ENCODE measurements at regions not wholly inside any gene's neighbourhood (a gene's known extent, or its start where the extent isn't known, plus 50 kb on each side); places are given as distances from the start of the nearest gene placed in this dataset.

DNA sequence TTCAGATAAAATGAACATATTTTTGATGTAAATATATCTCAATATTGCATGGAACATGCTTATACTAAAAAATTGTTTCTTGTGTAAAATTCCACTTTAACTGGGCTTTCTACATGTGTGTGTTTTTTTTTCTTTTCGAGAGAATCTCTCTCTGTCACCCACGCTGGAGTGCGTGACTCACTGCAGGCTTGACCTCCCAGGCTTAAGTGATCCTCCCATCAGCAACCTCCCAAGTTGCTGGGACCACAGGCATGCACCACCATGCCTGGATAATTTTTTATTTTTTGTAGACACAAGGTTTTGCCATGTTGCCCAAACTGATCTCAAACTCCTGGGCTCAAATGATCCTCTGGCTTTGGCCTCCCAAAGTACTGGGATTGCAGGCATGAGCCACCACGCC, 254.6 kb downstream of the LOXHD1 start:
- no peak for DNase-seq (ENCODE audit: extremely low read depth in 1 of 2, low read depth in 1 of 2)

DNA sequence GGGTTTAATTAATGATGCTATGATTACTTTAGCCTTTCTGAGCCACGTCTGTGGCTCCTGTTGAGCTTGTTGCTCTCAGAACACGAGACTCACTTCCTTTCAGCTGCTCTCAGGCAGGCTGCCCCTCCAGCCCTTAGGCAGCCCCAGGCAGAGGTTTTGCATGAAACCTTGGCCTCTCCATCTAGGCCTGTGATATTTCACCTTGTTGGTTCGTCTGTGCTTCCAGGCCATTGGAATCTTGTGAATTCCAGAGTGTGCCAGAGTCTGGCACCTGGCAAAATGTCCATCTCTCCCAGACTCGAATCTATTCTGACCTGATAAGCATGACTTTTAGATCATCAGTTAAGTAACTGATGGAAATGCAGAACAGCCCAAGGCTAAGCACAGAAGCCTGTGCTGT, 254.1 kb downstream of the LOXHD1 start:
- DNase-seq (ENCODE audit: extremely low read depth in 1 of 2, low read depth in 1 of 2) = no peak

DNA sequence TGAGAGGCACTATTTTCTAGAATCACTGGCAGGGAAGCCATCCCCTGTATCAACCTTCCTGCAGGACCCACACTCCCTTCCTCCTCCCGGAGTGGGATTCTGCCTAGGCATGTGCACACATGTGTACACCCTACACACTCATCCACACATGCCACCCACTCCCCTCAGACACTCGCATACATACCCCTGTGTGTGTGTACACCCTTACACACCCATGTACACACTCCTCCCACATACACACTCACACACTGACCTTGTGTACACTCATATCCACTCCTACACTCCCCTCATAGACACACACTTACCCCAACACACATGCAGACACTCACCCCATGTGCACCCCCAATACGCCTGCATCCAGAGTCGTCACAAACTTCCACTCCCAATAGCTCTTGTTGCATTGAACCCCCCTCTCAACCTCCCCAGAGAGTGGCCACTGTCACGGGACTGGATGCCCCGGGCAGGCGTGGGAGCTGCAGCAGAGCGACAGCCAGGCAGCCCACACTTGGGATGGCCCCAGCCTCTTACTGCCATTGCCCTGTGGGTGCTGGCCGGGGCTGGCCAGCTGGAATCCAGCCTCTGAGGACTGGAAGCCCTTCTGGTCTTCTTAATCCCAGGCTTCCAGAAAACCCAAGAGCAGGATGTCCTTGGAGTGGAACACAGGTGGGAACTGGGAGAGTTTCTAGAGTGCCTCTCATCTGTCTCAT, 251.0 kb downstream of the LOXHD1 start:
- DNase-seq (ENCODE audit: extremely low read depth in 1 of 2, low read depth in 1 of 2) = no peak

DNA sequence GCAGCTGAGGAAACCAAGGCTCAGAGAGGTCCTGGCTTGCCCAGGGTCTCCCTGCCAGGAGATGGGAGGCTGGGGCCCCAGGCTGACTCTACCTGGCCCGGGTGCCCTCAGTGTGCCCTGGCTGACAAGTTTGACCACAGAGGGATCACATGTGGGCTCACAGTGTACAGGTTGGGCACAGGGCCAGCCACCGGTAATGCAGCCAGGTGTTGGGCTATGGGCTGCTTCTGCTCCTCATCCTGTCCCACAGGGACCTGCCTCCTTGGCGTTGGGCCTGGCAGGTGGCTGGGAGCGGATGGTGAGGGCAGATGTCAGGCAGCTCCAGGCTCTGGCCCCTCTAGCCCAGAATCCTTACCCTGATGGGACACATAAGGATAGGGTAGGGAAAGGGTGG, 250.5 kb downstream of the LOXHD1 start:
- no peak for DNase-seq (ENCODE audit: extremely low read depth in 1 of 2, low read depth in 1 of 2)

DNA sequence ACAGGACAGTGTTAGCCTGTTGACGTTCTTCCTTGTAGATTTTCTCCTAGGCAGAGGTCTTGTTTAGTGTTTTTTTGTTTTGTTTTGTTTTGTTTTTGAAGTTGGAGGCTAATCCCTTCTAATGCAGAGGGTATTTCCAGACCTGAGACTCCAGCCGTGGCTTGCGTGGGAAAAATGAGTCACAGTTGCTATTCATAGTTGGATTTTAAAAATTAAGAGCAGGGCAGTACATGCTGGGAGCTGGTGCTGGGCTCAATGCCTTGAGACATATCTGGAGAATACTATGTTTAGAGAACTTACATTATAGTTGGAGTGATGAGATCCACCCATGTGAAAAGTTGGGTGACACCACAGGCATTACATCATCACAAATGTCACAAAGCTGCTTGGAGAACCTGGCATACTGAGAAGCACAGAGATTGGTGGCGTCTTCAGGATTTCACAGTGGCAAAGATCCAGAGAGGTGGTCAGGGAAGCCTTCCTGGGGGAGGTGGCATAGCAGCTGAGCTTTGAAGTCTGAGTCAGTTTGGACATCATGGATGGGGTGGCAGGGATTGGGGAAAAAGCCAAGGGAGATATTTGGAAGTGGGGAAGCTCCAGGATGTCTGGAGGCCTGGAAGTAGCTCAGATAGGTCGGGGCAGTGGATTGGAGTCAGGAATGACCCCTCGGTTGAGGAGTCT, 249.4 kb downstream of the LOXHD1 start:
- DNase-seq (ENCODE audit: extremely low read depth in 1 of 2, low read depth in 1 of 2) = no peak

DNA sequence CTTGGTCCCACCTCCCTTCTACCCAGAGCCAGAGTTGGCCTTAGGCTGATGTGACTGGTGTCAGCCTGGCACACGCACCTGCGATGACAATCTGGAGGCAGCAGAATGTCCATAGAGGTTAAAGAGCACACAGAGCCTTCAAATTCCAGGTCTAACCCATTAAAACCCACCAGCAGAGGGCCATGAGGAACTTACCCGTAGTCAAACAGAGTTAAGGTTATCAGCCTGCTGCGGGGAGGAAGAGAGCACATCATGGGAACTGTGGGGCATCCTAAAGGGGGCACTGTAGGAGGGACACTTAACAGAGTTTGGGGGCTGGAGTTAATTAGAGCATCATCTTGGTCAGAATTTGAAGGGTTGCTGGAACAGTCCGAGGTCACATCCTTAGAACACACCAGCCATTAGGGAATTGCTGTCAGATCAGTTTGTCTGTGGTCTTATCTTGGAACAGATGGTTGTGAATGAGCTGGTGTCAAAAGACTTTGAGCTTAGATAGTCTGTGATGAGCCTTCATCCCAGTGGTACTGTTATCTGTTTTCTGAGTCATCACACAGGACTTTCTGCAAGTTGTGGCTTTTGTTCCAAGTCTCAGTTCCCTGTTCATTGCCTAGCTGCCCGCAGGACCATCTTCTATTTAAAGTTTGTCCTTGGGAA, 248.6 kb downstream of the LOXHD1 start:
- no peak for DNase-seq (ENCODE audit: extremely low read depth in 1 of 2, low read depth in 1 of 2)

DNA sequence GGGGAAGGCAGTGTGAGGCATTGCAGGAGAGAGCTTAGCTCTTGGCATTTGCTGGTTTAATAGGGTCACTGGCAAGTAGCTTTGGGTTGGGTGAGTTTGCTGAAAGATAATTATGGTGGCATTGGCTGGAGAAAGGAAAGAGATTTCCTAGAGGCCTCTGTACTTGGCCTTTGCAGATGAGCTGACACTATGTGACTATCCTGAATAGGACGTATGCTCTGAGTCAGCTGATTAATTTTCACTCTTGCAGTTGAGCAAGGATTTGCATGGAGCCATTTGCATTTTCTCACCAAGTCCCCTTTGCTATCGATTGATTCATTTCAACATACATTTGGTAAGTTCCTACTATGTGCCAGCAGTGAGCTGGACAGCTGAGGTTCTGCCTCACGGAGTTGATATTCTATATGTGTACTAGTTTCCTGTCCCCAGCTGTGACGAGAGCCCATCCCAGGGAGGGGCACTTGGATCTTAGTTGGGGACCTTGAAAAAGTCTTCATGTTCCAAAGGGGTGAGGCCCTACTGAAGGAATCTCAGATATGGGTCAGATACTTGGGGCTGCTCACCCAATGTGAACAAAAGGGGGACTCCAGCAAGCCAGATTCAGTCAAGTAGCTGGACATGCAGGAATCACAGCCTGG, 245.7 kb downstream of the LOXHD1 start:
- no peak for DNase-seq (ENCODE audit: extremely low read depth in 1 of 2, low read depth in 1 of 2)

DNA sequence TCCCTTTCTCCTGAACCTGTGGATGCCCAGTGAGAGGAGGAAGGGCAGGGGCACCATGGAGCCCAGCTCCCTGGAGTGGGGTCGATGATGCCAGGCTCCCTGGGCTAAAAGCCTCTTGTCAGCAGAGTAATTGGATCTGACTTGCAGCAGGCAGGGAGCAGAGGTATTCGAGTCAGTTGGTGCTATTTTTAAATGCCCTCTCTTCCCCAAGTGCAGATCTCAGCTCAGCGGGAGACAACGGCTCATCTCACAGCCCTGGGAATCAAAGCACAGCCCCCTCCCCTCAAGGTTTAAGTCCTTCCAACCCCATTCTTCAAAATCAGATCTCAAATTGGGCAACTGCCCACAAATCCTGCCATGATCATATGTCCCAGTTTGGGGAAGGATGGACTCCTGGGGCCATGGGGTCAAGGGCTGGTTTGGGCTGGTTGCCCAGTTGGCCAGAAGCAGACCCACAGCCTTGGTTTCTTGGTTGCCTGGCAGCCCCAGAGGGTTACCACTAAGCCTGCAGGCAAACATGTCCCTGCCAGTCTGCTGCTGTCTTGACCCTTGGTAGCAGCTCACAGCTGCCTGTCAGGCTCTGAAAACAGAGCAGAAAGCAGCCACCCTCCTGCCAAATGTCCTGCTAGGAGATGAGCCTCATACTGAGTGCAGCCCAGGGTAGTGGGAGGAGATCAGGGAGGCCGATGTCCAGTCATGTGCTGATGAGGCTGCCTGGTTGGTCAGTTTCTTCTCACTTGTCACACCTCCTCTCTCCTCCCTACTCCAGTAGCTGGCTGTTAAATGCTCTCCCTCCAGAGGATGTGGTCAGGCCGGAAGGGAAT, 244.9 kb downstream of the LOXHD1 start:
- DNase-seq (ENCODE audit: extremely low read depth in 1 of 2, low read depth in 1 of 2) = no peak

DNA sequence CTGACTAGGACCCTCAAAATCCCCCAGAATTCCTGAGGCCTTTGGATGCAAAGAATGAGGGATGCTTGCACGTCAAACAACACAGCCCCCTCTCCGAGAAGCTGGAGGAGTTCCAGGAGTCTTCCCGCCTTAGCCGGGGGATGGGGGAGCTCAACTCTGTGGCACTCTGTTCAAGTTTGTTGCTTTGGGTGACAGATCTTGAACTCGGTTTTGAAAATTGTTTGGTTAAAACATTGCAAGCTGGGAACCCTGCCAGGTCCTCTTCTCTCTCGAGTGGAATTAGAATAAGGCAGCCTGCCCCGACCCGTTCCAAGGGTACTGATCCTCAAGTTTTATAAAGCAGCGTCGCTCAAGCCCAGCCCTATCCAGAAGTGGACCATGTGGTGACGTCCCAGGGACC, 244.1 kb downstream of the LOXHD1 start:
- DNase-seq (ENCODE audit: extremely low read depth in 1 of 2, low read depth in 1 of 2) = no peak

DNA sequence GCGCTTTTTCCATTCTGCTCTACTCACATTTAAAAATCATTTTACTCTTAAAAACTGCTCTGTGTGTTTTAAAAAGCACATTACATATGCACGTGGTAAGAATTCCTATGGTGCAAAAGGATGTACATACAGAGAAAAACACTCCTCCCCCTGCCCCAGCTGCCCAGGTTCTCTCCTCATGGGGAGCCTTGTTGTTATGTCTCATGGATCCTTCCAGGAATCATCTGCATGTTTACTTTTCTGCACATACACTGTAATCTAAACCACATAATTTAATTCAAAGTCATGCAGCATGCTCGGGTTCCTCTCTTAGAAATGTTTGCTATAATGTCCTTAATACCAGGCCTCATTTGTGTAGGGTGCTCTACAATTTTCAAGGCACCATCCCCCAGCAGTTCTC, 243.3 kb downstream of the LOXHD1 start:
- DNase-seq (ENCODE audit: extremely low read depth in 1 of 2, low read depth in 1 of 2) = no peak

DNA sequence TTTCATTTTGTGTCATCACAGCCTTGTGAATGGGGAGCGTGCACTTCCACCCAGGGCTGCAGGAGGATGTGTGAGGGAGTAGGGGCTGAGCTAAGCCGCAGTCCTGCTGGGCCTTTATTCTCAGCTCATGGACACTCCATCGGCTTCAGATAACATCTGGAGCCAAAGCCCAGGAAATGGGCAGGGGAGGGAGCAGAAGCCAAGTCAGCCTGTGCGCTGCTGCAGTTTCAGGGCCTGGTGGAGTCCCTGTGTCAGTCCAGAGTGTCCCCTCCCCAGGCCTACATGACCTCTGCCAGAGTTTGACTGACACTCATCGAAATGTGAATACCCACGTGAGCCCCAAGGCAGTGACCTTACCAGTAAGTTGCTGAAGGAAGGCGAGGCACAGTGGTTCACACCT, 242.2 kb downstream of the LOXHD1 start:
- DNase-seq (ENCODE audit: extremely low read depth in 1 of 2, low read depth in 1 of 2) = no peak

DNA sequence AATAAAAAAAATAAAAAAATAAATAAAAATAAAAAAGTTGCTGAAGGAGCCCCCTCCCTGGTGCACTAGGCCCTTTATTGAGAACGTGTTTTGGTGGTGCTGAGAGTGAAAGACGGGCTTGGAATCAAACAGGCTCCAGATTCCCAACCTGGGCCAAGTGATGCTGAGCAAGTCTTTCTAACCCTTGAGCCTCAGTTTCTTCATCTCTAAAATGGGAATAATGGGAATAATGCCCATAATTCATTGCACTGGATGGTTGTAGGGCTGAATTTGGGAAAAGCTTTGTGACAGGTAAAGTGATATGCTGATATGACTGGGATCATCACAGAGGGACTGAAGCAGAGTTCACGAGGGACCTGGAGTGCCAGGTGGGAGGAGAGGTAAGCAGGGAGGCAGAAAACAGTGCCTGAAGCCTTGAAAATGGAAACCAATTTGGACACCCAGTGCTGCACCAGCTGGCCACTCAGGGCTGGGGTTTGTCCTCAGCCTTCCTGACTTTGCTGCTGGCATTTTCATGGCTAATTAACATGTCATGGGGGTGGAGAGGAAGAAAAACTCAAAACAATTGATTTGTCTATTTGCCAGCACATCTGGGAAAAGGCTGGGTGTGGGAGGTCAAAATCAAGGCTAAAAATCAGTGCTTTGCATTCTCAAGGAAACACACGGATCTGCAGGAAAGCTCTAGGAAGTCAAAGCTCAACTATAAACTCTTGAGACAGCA, 241.3 kb downstream of the LOXHD1 start:
- no peak for DNase-seq (ENCODE audit: extremely low read depth in 1 of 2, low read depth in 1 of 2)

DNA sequence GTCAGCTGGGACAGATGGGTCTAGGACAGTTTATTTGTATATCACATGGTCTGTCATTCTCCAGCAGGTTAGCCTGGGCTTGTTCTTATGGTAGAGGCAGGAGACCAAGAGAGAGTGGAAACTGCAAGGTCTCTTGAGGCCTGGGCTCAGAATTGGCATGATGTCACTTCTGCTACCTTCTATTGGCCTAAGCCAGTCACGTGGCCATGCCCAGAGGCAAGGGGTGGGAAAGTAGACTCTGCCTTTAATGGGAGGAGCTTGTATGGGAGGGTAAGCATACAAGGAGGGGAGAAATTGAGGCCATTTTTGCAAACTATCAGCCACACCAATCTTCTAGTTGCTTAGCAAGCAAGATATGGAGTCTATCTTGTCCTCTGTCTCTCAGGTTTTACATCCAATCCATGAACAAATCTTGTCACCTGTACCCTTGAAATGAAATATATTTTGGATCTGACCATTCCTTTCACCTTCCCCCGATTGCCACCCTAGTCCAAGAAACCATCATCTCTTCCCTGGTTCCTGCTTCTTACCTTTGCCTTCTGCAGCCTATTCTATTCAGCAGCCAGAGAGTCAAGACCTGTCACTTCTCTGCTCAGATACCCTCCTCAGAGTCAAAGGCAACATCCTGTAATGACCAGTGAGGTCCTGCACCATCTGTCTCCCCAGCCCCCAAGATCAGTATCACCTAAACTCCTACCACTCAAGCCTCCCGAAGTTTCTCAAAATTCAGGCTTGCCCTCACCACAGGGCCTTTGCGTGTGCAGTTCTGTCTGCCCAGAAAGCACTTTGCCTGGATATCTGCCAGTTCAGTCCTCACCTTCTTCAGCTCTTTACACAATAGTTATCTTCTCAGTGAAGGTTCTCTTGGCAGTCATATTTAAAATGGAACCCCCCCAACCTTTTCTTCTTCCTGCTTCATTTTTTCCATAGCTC, 240.0 kb downstream of the LOXHD1 start:
- DNase-seq (ENCODE audit: extremely low read depth in 1 of 2, low read depth in 1 of 2) = no peak

DNA sequence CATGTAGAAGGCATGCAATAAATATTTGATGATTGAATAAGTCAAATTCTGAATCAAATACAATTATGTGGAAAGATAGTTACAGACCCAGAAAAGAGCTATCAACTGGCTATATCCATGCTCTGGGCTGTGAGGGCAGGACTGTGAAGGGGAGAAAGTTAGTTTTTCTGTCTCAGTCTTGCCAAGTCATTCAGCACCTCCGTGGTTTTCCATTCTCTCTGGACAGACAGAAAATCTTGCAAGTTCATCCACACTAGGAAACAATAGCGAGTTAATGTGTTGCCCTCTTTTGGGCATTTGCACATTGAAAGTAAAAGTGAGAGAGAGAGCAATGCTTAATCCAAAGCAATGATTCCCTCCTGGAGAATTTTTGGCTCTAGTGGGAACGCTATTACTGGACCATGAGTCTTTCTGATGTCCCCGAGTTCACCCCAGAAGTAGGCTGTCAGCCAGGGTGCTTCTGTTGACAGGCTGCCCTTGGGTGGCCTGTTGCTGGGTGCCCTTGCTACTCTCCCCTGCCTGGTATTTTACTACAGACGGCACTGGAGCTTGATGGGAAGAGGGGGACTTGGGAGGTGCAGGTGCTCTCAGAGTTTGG, 238.3 kb downstream of the LOXHD1 start:
- no peak for DNase-seq (ENCODE audit: extremely low read depth in 1 of 2, low read depth in 1 of 2)

DNA sequence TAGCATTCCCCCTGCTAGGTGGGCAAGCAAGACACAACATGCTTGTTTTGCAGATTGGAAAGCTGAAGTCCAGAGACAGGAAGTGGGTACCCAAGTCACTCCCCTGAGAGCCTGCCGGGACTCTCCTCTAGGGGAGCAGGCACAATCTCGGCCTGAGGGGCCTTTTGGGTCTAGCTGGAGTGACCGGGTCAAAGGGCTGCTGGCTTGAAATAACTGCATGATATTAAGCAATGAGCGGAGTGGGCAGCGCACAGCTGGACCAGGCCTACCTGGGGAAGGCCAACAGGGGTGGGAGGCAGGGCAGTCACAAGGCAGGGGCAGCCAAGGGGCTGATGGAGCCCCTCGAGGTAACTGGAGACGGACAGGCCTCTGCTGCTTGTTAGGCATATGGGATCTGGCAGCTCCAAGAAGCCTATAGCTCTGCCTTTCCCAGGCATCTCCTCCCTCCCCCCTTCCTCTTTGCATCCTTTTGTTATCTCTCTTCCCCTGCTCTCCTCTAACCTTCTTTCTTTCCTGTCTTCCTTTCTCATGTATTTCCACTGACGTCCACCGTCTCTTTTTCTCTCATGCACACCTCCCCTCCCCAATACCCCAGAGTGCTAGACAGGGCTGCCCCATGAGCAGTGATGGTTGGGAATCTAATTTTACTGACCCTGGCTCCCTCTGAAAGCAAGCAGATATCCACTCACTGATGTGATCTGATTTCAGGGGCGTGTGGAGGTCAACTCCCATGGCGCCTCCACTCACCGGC, 237.5 kb downstream of the LOXHD1 start:
- DNase-seq (ENCODE audit: extremely low read depth in 1 of 2, low read depth in 1 of 2) = no peak

DNA sequence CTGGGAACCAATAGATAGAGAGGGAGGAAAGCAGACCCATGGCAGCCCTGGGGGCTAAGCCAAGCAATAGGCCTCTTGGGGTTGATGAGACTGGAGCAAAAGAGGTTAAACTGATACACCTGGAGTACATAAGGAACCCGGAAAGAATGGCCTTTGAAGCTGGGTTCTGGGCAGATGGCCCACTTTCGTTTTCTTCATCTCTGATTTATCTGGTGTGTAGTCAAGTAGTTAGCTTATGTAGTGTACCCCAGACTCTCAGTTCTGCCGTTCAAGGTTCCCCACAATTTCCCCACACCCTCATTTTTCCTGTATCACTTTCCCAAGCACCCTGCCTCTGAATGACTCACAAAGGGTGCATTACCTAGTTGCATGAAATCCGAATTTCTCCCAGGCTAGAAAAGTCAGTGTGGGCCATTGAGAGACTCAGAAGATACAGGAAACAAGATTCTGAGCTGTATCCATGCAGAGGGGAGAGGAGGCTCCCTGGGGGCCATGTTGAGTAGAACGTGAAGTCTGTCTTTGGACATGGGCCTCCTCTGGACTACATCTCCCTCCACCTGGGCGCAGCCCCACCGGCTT, 235.0 kb downstream of the LOXHD1 start:
- DNase-seq (ENCODE audit: extremely low read depth in 1 of 2, low read depth in 1 of 2) = no peak

DNA sequence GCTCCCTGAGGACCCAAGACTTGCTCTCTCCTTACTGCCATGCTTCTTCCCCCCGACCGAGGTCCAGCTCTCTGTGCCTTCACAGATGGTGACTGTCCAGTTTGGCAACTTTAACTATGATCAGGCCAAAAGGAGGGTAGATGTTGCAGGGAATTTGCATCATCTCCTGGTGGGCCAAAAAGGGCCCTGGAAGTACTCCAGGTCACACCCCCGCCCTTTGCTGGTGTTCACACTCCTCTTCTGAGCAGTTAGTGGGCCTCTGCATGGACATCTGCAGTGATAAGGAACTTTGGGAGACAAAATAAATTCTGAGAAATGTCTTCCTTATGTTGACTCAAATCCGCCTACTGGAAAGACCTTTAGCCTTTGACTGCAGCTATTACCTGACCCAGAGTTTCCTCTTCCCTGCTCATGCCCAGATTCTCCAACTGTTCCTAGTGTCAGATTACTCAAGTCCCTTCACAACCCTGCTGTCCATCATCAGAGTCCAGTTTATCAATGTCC, 234.4 kb downstream of the LOXHD1 start:
- no peak for DNase-seq (ENCODE audit: extremely low read depth in 1 of 2, low read depth in 1 of 2)
